ENCODE measurements at regions not wholly inside any gene's neighbourhood (a gene's known extent, or its start where the extent isn't known, plus 50 kb on each side); places are given as distances from the start of the nearest gene placed in this dataset.

GRCh38 chr2:41344529-41344928 is 703.3 kb upstream of the PKDCC start:
- TF ChIP-seq HNF4A (conservative IDR thresholded peaks at IDR 0.05) (no peak), RAD21 (IDR thresholded peaks at IDR 0.05) (no peak), TAF1 (conservative IDR thresholded peaks at IDR 0.05) (no peak), GABPA (IDR thresholded peaks at IDR 0.05 in 1 of 2, conservative IDR thresholded peaks at IDR 0.05 in 1 of 2) (no peak)
- TF ChIP-seq, protein P1, sequence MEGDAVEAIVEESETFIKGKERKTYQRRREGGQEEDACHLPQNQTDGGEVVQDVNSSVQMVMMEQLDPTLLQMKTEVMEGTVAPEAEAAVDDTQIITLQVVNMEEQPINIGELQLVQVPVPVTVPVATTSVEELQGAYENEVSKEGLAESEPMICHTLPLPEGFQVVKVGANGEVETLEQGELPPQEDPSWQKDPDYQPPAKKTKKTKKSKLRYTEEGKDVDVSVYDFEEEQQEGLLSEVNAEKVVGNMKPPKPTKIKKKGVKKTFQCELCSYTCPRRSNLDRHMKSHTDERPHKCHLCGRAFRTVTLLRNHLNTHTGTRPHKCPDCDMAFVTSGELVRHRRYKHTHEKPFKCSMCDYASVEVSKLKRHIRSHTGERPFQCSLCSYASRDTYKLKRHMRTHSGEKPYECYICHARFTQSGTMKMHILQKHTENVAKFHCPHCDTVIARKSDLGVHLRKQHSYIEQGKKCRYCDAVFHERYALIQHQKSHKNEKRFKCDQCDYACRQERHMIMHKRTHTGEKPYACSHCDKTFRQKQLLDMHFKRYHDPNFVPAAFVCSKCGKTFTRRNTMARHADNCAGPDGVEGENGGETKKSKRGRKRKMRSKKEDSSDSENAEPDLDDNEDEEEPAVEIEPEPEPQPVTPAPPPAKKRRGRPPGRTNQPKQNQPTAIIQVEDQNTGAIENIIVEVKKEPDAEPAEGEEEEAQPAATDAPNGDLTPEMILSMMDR (IDR thresholded peaks at IDR 0.05; ENCODE audit: low read depth, low read length, missing input control) = no peak
- TF ChIP-seq, protein P2, sequence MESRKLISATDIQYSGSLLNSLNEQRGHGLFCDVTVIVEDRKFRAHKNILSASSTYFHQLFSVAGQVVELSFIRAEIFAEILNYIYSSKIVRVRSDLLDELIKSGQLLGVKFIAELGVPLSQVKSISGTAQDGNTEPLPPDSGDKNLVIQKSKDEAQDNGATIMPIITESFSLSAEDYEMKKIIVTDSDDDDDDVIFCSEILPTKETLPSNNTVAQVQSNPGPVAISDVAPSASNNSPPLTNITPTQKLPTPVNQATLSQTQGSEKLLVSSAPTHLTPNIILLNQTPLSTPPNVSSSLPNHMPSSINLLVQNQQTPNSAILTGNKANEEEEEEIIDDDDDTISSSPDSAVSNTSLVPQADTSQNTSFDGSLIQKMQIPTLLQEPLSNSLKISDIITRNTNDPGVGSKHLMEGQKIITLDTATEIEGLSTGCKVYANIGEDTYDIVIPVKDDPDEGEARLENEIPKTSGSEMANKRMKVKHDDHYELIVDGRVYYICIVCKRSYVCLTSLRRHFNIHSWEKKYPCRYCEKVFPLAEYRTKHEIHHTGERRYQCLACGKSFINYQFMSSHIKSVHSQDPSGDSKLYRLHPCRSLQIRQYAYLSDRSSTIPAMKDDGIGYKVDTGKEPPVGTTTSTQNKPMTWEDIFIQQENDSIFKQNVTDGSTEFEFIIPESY (IDR thresholded peaks at IDR 0.05) = no peak
